Mammary epithelial cell (primary cell): ENCODE measurements at regions not wholly inside any gene's neighbourhood (a gene's known extent, or its start where the extent isn't known, plus 50 kb on each side); places are given as distances from the start of the nearest gene placed in this dataset.

Experiments used
- EZH2 ChIP-seq: IDR thresholded peaks from 2 replicates; pipeline ENCODE4 v1.6.1; 2012; ENCODE audit warnings: low read length, inconsistent platforms, borderline replicate concordance
- TF ChIP-seq, protein P1 (sequence below), 2 donors: IDR thresholded peaks in 1 of 2; conservative IDR thresholded peaks in 1 of 2; 2 replicates each; pipeline ENCODE4 v1.5.1; 2011 to 2012; ENCODE audit warnings: inconsistent platforms in 2 of 2, low read length in 2 of 2, mild to moderate bottlenecking in 2 of 2, control low read depth in 1 of 2, low read depth in 1 of 2; ENCODE audit not compliant: insufficient read depth in 1 of 2; ENCODE audit errors: extremely low read depth in 1 of 2

DNA sequence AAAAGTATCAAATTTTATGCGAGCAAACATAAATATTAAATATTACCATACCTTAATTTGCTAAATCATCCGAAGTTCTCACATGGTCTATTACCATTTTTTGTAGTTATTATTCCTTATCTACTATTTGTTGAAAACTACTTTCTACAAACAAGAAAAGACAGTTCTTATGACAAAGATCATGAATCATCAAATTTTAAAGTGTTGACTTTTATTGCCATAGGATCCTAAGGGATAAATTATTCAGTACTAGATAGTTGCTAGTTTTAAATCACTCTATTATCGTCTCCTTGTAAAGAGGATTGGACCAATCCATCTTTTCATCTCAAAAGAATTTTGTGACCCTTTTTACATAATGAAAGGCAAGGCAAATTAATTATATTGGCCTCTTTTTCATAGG lies 523.6 kb upstream of the TMEFF2 start:
- TF ChIP-seq, protein P1, sequence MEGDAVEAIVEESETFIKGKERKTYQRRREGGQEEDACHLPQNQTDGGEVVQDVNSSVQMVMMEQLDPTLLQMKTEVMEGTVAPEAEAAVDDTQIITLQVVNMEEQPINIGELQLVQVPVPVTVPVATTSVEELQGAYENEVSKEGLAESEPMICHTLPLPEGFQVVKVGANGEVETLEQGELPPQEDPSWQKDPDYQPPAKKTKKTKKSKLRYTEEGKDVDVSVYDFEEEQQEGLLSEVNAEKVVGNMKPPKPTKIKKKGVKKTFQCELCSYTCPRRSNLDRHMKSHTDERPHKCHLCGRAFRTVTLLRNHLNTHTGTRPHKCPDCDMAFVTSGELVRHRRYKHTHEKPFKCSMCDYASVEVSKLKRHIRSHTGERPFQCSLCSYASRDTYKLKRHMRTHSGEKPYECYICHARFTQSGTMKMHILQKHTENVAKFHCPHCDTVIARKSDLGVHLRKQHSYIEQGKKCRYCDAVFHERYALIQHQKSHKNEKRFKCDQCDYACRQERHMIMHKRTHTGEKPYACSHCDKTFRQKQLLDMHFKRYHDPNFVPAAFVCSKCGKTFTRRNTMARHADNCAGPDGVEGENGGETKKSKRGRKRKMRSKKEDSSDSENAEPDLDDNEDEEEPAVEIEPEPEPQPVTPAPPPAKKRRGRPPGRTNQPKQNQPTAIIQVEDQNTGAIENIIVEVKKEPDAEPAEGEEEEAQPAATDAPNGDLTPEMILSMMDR (conservative IDR thresholded peaks at IDR 0.05 in 1 of 2, IDR thresholded peaks at IDR 0.05 in 1 of 2; ENCODE audit: extremely low read depth in 1 of 2, insufficient read depth in 1 of 2, low read depth in 1 of 2, low read length in 2 of 2), result no peak
- no peak for TF ChIP-seq EZH2
